GM23338 (cell line): ENCODE measurements at regions not wholly inside any gene's neighbourhood (a gene's known extent, or its start where the extent isn't known, plus 50 kb on each side); places are given as distances from the start of the nearest gene placed in this dataset.

Experiments
- ATAC-seq: fragments of 200-7000 bp; cut with Tn5 transposase; 3 replicates; pipeline ENCODE4 v1.9.1; 2020
- DNase-seq: peaks from one replicate; pipeline ENCODE4 v3.0.0-alpha.2; 2015; ENCODE audit warnings: low spot score
- H2AFZ ChIP-seq: fragments of 200-600 bp; sonication (generic); 2 replicates; pipeline ENCODE4 v1.8.0; 2016; ENCODE audit warnings: antibody characterized with exemption, mild to moderate bottlenecking, moderate library complexity
- H3F3A ChIP-seq: fragments of 200-600 bp; sonication (generic); replicated peaks from 2 replicates; pipeline ENCODE4 v1.8.0; 2017; ENCODE audit warnings: antibody characterized with exemption, mixed run types, low read depth
- H3K27ac ChIP-seq: fragments of 200-600 bp; sonication (generic); 2 replicates; pipeline ENCODE4 v1.6.1; 2016; ENCODE audit warnings: low read depth
- H3K27me3 ChIP-seq: fragments of 200-600 bp; sonication (generic); 2 replicates; pipeline ENCODE4 v1.8.0; 2016; ENCODE audit warnings: mild to moderate bottlenecking, mixed run types, moderate library complexity; ENCODE audit not compliant: insufficient read depth
- H3K36me3 ChIP-seq: fragments of 200-600 bp; sonication (generic); 2 replicates; pipeline ENCODE4 v1.8.0; 2016; ENCODE audit warnings: mild to moderate bottlenecking; ENCODE audit not compliant: insufficient read depth
- H3K4me1 ChIP-seq: fragments of 200-600 bp; sonication (generic); 2 replicates; pipeline ENCODE4 v1.8.0; 2016; ENCODE audit warnings: mild to moderate bottlenecking, moderate library complexity; ENCODE audit not compliant: insufficient read depth
- H3K4me2 ChIP-seq: fragments of 200-600 bp; sonication (generic); 2 replicates; pipeline ENCODE4 v1.7.1; 2017; ENCODE audit warnings: mixed run types
- H3K4me3 ChIP-seq: fragments of 200-600 bp; sonication (generic); 2 replicates; pipeline ENCODE4 v1.6.1; 2016; ENCODE audit warnings: mixed run types
- H3K79me2 ChIP-seq: fragments of 200-600 bp; sonication (generic); replicated peaks from 2 replicates; pipeline ENCODE4 v1.8.0; 2017; ENCODE audit warnings: mild to moderate bottlenecking; ENCODE audit not compliant: insufficient read depth
- H3K9me2 ChIP-seq: fragments of 200-600 bp; sonication (generic); 2 replicates; pipeline ENCODE4 v1.8.0; 2017; ENCODE audit not compliant: insufficient read depth
- H4K20me1 ChIP-seq: fragments of 200-600 bp; sonication (generic); replicated peaks from 2 replicates; pipeline ENCODE4 v1.8.0; 2017; ENCODE audit warnings: mild to moderate bottlenecking; ENCODE audit not compliant: insufficient read depth
- H3K27ac Mint-ChIP-seq: 2 replicates; pipeline ENCODE4 v1.8.0; 2020; ENCODE audit warnings: inconsistent platforms, mild to moderate bottlenecking, moderate library complexity, mixed read lengths
- H3K27me3 Mint-ChIP-seq: 3 replicates; pipeline ENCODE4 v1.8.0; 2022; ENCODE audit warnings: low read depth, mild to moderate bottlenecking, moderate library complexity, mixed read lengths, inconsistent platforms; ENCODE audit not compliant: insufficient read depth, poor library complexity
- H3K36me3 Mint-ChIP-seq: 3 replicates; pipeline ENCODE4 v1.8.0; 2021; ENCODE audit warnings: low read depth, mild to moderate bottlenecking, inconsistent platforms, moderate library complexity, mixed read lengths
- H3K4me1 Mint-ChIP-seq: 3 replicates; pipeline ENCODE4 v1.8.0; 2020; ENCODE audit warnings: mild to moderate bottlenecking, inconsistent platforms, mixed read lengths
- H3K4me3 Mint-ChIP-seq: 3 replicates; pipeline ENCODE4 v1.8.0; 2021; ENCODE audit warnings: moderate library complexity, mild to moderate bottlenecking, inconsistent platforms, mixed read lengths
- H3K9me3 Mint-ChIP-seq: 3 replicates; pipeline ENCODE4 v1.8.0; 2020; ENCODE audit warnings: moderate library complexity, mild to moderate bottlenecking, inconsistent platforms, mixed read lengths
- CREB1 ChIP-seq: fragments of 250-450 bp; sonication (Bioruptor Pico); IDR thresholded peaks from 2 replicates; pipeline ENCODE4 v1.5.0; 2020; ENCODE audit warnings: low read depth, mild to moderate bottlenecking, moderate library complexity
- EZH2 ChIP-seq: fragments of 200-600 bp; sonication (generic); IDR thresholded peaks from one replicate; pipeline ENCODE4 v1.8.0; 2017; ENCODE audit warnings: antibody characterized with exemption, mild to moderate bottlenecking, low read depth; ENCODE audit not compliant: unreplicated experiment
- EZH2phosphoT487 ChIP-seq: fragments of 200-600 bp; sonication (generic); IDR thresholded peaks from one replicate; pipeline ENCODE4 v1.8.1; 2018; ENCODE audit warnings: antibody characterized with exemption; ENCODE audit not compliant: unreplicated experiment
- JUNB ChIP-seq: IDR thresholded peaks from one replicate; pipeline ENCODE4 v1.6.1; 2016; ENCODE audit warnings: antibody characterized with exemption; ENCODE audit not compliant: unreplicated experiment
- NANOG ChIP-seq: IDR thresholded peaks from 2 replicates; pipeline ENCODE4 v1.6.1; 2016; ENCODE audit warnings: antibody characterized with exemption, borderline replicate concordance
- POLR2AphosphoS5 ChIP-seq: IDR thresholded peaks from 2 replicates; pipeline ENCODE4 v1.6.1; 2016; ENCODE audit warnings: antibody characterized with exemption, low read depth
- STAT1 ChIP-seq: IDR thresholded peaks from one replicate; pipeline ENCODE4 v1.6.1; 2016; ENCODE audit warnings: antibody characterized with exemption; ENCODE audit not compliant: unreplicated experiment
- ZNF114 ChIP-seq: fragments of 250-450 bp; sonication (Bioruptor Pico); IDR thresholded peaks from 2 replicates; pipeline ENCODE4 v1.5.0; 2020; ENCODE audit warnings: mild to moderate bottlenecking, moderate library complexity
- ZNF331 ChIP-seq: fragments of 250-450 bp; sonication (Bioruptor Pico); IDR thresholded peaks from 2 replicates; pipeline ENCODE4 v1.5.0; 2020; ENCODE audit warnings: low read depth, mild to moderate bottlenecking, moderate library complexity
- TF ChIP-seq, protein P1 (sequence below): IDR thresholded peaks from one replicate; pipeline ENCODE4 v1.6.1; 2018; ENCODE audit warnings: antibody characterized with exemption; ENCODE audit not compliant: unreplicated experiment
- TF ChIP-seq, protein P2 (sequence below): fragments of 250-450 bp; sonication (Bioruptor Pico); IDR thresholded peaks from 2 replicates; pipeline ENCODE4 v1.5.0; 2020; ENCODE audit warnings: mild to moderate bottlenecking, moderate library complexity
- TF ChIP-seq, protein P3 (sequence below), 2 experiments: fragments of 200-600 bp in 1 of 2; sonication (generic) in 1 of 2; conservative IDR thresholded peaks; 2 replicates each; pipeline versions ENCODE4 v1.5.1 to v1.6.1; 2016 to 2017; ENCODE audit warnings: antibody characterized with exemption in 2 of 2, low read depth in 2 of 2, mild to moderate bottlenecking in 2 of 2, moderate library complexity in 1 of 2
- TF ChIP-seq, protein P4 (sequence below): IDR thresholded peaks from 2 replicates; pipeline ENCODE4 v1.6.1; 2016; ENCODE audit warnings: antibody characterized with exemption

DNA sequence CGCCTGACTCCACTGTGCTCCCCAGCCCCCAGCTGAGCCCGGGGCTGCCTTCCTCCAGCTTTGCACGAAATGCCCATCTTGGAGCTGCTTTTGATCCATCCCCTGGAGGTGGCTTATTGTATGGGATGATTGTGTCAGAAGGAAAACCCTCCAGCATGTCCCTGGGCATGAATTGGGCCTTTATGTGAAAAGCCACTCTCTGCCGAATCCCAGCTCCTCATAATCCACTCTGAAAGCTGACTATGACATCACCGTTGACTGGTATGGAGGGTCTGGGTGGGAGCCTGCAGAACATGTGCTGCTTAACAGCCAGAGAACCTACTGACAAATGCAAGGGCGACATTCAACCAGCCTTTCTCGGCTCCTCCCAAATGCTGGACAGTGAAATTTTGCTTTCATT, 74.6 kb downstream of the NENF start:
- H3K27me3 ChIP-seq: peaks cover 4% of the 10 kb centered on the region; the same call in 1 of the 2 replicates
- DNase-seq (no peak), ATAC-seq (no peak; the same call in 2 of the 3 replicates)
- H2AFZ ChIP-seq: no peak overlapping the region
- TF ChIP-seq JUNB: no peak
- TF ChIP-seq EZH2phosphoT487: no peak
- TF ChIP-seq, protein P1, sequence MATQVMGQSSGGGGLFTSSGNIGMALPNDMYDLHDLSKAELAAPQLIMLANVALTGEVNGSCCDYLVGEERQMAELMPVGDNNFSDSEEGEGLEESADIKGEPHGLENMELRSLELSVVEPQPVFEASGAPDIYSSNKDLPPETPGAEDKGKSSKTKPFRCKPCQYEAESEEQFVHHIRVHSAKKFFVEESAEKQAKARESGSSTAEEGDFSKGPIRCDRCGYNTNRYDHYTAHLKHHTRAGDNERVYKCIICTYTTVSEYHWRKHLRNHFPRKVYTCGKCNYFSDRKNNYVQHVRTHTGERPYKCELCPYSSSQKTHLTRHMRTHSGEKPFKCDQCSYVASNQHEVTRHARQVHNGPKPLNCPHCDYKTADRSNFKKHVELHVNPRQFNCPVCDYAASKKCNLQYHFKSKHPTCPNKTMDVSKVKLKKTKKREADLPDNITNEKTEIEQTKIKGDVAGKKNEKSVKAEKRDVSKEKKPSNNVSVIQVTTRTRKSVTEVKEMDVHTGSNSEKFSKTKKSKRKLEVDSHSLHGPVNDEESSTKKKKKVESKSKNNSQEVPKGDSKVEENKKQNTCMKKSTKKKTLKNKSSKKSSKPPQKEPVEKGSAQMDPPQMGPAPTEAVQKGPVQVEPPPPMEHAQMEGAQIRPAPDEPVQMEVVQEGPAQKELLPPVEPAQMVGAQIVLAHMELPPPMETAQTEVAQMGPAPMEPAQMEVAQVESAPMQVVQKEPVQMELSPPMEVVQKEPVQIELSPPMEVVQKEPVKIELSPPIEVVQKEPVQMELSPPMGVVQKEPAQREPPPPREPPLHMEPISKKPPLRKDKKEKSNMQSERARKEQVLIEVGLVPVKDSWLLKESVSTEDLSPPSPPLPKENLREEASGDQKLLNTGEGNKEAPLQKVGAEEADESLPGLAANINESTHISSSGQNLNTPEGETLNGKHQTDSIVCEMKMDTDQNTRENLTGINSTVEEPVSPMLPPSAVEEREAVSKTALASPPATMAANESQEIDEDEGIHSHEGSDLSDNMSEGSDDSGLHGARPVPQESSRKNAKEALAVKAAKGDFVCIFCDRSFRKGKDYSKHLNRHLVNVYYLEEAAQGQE: no peak
- TF ChIP-seq EZH2: no peak
- TF ChIP-seq ZNF331 (CRISPR knock-in tag): no peak
- TF ChIP-seq, protein P2, sequence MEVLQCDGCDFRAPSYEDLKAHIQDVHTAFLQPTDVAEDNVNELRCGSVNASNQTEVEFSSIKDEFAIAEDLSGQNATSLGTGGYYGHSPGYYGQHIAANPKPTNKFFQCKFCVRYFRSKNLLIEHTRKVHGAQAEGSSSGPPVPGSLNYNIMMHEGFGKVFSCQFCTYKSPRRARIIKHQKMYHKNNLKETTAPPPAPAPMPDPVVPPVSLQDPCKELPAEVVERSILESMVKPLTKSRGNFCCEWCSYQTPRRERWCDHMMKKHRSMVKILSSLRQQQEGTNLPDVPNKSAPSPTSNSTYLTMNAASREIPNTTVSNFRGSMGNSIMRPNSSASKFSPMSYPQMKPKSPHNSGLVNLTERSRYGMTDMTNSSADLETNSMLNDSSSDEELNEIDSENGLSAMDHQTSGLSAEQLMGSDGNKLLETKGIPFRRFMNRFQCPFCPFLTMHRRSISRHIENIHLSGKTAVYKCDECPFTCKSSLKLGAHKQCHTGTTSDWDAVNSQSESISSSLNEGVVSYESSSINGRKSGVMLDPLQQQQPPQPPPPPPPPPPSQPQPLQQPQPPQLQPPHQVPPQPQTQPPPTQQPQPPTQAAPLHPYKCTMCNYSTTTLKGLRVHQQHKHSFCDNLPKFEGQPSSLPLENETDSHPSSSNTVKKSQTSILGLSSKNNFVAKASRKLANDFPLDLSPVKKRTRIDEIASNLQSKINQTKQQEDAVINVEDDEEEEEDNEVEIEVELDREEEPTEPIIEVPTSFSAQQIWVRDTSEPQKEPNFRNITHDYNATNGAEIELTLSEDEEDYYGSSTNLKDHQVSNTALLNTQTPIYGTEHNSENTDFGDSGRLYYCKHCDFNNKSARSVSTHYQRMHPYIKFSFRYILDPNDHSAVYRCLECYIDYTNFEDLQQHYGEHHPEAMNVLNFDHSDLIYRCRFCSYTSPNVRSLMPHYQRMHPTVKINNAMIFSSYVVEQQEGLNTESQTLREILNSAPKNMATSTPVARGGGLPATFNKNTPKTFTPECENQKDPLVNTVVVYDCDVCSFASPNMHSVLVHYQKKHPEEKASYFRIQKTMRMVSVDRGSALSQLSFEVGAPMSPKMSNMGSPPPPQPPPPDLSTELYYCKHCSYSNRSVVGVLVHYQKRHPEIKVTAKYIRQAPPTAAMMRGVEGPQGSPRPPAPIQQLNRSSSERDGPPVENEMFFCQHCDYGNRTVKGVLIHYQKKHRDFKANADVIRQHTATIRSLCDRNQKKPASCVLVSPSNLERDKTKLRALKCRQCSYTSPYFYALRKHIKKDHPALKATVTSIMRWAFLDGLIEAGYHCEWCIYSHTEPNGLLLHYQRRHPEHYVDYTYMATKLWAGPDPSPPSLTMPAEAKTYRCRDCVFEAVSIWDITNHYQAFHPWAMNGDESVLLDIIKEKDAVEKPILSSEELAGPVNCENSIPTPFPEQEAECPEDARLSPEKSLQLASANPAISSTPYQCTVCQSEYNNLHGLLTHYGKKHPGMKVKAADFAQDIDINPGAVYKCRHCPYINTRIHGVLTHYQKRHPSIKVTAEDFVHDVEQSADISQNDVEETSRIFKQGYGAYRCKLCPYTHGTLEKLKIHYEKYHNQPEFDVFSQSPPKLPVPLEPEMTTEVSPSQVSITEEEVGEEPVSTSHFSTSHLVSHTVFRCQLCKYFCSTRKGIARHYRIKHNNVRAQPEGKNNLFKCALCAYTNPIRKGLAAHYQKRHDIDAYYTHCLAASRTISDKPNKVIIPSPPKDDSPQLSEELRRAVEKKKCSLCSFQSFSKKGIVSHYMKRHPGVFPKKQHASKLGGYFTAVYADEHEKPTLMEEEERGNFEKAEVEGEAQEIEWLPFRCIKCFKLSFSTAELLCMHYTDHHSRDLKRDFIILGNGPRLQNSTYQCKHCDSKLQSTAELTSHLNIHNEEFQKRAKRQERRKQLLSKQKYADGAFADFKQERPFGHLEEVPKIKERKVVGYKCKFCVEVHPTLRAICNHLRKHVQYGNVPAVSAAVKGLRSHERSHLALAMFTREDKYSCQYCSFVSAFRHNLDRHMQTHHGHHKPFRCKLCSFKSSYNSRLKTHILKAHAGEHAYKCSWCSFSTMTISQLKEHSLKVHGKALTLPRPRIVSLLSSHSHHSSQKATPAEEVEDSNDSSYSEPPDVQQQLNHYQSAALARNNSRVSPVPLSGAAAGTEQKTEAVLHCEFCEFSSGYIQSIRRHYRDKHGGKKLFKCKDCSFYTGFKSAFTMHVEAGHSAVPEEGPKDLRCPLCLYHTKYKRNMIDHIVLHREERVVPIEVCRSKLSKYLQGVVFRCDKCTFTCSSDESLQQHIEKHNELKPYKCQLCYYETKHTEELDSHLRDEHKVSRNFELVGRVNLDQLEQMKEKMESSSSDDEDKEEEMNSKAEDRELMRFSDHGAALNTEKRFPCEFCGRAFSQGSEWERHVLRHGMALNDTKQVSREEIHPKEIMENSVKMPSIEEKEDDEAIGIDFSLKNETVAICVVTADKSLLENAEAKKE (CRISPR knock-in tag): no peak
- TF ChIP-seq, protein P3, sequence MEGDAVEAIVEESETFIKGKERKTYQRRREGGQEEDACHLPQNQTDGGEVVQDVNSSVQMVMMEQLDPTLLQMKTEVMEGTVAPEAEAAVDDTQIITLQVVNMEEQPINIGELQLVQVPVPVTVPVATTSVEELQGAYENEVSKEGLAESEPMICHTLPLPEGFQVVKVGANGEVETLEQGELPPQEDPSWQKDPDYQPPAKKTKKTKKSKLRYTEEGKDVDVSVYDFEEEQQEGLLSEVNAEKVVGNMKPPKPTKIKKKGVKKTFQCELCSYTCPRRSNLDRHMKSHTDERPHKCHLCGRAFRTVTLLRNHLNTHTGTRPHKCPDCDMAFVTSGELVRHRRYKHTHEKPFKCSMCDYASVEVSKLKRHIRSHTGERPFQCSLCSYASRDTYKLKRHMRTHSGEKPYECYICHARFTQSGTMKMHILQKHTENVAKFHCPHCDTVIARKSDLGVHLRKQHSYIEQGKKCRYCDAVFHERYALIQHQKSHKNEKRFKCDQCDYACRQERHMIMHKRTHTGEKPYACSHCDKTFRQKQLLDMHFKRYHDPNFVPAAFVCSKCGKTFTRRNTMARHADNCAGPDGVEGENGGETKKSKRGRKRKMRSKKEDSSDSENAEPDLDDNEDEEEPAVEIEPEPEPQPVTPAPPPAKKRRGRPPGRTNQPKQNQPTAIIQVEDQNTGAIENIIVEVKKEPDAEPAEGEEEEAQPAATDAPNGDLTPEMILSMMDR (conservative IDR thresholded peaks at IDR 0.05; ENCODE audit: low read depth in 2 of 2): no peak
- no peak for TF ChIP-seq CREB1
- TF ChIP-seq POLR2AphosphoS5: no peak
- no peak for TF ChIP-seq NANOG
- no peak for TF ChIP-seq STAT1
- no peak for TF ChIP-seq ZNF114 (CRISPR knock-in tag)
- TF ChIP-seq, protein P4, sequence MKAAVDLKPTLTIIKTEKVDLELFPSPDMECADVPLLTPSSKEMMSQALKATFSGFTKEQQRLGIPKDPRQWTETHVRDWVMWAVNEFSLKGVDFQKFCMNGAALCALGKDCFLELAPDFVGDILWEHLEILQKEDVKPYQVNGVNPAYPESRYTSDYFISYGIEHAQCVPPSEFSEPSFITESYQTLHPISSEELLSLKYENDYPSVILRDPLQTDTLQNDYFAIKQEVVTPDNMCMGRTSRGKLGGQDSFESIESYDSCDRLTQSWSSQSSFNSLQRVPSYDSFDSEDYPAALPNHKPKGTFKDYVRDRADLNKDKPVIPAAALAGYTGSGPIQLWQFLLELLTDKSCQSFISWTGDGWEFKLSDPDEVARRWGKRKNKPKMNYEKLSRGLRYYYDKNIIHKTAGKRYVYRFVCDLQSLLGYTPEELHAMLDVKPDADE: no peak
- H3K36me3 Mint-ChIP-seq: no peaks in the 10 kb centered on the region
- H3K36me3 ChIP-seq: no peaks in the 10 kb centered on the region
- H4K20me1 ChIP-seq: no peaks in the 10 kb centered on the region
- peaks cover 5% of the 10 kb centered on the region; the same call in 1 of the 2 replicates for H3K4me1 ChIP-seq
- H3F3A ChIP-seq: no peaks in the 10 kb centered on the region
- H3K27ac ChIP-seq: no peak overlapping the region
- peaks cover 22% of the 10 kb centered on the region for H3K4me1 Mint-ChIP-seq
- H3K27ac Mint-ChIP-seq: no peak overlapping the region
- peaks cover under 1% of the 10 kb centered on the region; the same call in 1 of the 3 replicates for H3K9me3 Mint-ChIP-seq
- H3K4me2 ChIP-seq: no peak overlapping the region
- no peaks in the 10 kb centered on the region; the same call in 1 of the 2 replicates for H3K9me2 ChIP-seq
- no peak overlapping the region for H3K4me3 Mint-ChIP-seq
- H3K79me2 ChIP-seq: no peaks in the 10 kb centered on the region
- H3K4me3 ChIP-seq: no peak overlapping the region
- peaks cover 9% of the 10 kb centered on the region for H3K27me3 Mint-ChIP-seq
